HCT116 (cell line): ENCODE measurements at regions not wholly inside any gene's neighbourhood (a gene's known extent, or its start where the extent isn't known, plus 50 kb on each side); places are given as distances from the start of the nearest gene placed in this dataset.

Experiments
- CBX3 ChIP-seq: IDR thresholded peaks from 2 replicates; pipeline ENCODE4 v1.6.1; 2012; ENCODE audit warnings: low read depth
- CEBPB ChIP-seq: IDR thresholded peaks from 2 replicates; pipeline ENCODE4 v1.6.1; 2012; ENCODE audit warnings: low read depth
- CTCF ChIP-seq, 3 experiments: fragments of 200-600 bp in 1 of 3; sonication (generic) in 1 of 3; IDR thresholded peaks in 2 of 3; conservative IDR thresholded peaks in 1 of 3; 2 replicates each; pipeline ENCODE4 v1.5.1; 2012 to 2017; ENCODE audit warnings: low read depth in 2 of 3, low read length in 2 of 3, antibody characterized with exemption in 1 of 3, borderline replicate concordance in 1 of 3, control low read depth in 1 of 3, mild to moderate bottlenecking in 1 of 3, mixed read lengths in 1 of 3, mixed run types in 1 of 3, moderate library complexity in 1 of 3; ENCODE audit not compliant: insufficient read depth in 1 of 3
- ELF1 ChIP-seq: IDR thresholded peaks from 2 replicates; pipeline ENCODE4 v1.6.1; 2012; ENCODE audit warnings: low read depth, borderline replicate concordance
- MAX ChIP-seq: IDR thresholded peaks from 2 replicates; pipeline ENCODE4 v1.6.1; 2012
- POLR2A ChIP-seq: IDR thresholded peaks from 2 replicates; pipeline ENCODE4 v1.7.0; 2011; ENCODE audit warnings: borderline replicate concordance; ENCODE audit not compliant: insufficient read depth, insufficient read length; ENCODE audit errors: extremely low read depth
- POLR2AphosphoS5 ChIP-seq: IDR thresholded peaks from 2 replicates; pipeline ENCODE4 v1.6.1; 2011; ENCODE audit warnings: mild to moderate bottlenecking, low read depth, low read length, moderate library complexity
- RAD21 ChIP-seq: IDR thresholded peaks from 2 replicates; pipeline ENCODE4 v1.6.1; 2012; ENCODE audit warnings: low read depth, mild to moderate bottlenecking
- ZNF274 ChIP-seq: fragments of 200-500 bp; sonication (Bioruptor generic); IDR thresholded peaks from 2 replicates; pipeline ENCODE4 v1.6.1; 2014; ENCODE audit warnings: mild to moderate bottlenecking, low read depth, low read length, inconsistent platforms
- TF ChIP-seq, protein P1 (sequence below): IDR thresholded peaks from 2 replicates; pipeline ENCODE4 v1.6.1; 2012; ENCODE audit warnings: low read depth

DNA sequence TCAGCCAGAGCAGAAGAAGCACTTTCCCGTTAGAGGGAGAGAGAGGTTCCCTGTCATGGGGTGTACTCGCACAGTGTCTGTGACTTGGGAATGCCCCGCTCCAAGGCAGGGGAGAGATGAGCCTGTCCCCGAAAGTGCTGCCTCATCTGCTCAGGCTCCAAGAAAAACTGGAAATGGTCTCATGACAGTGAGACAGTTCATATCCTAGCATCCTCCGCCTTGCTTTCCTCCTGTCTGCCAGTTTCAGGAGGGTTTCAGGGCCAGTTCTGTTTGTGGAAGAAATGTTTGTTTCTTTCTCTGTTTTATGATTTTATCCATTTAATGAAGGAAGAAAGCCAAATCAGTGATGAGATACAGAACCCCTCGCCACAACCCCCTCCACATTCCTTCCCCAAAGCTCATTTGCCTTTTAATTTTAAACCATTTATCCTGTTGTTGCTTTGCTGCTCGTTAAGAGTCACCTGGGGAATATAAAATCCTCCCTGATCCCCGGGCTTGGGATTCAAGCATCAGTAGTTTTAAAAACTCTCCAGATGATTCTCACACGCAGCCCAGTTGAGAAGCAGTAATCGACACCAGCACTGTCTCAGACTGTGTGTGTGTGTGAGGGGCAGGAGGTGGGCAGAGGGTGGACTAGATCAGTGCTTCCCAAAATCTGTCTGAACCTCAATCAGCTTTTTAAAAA lies 144.6 kb upstream of the UBL3 start:
- TF ChIP-seq POLR2AphosphoS5 = no peak
- no peak for TF ChIP-seq POLR2A
- TF ChIP-seq CTCF (IDR thresholded peaks at IDR 0.05 in 2 of 3, conservative IDR thresholded peaks at IDR 0.05 in 1 of 3; ENCODE audit: borderline replicate concordance in 1 of 3, insufficient read depth in 1 of 3, low read depth in 2 of 3, low read length in 2 of 3) = no peak
- TF ChIP-seq, protein P1, sequence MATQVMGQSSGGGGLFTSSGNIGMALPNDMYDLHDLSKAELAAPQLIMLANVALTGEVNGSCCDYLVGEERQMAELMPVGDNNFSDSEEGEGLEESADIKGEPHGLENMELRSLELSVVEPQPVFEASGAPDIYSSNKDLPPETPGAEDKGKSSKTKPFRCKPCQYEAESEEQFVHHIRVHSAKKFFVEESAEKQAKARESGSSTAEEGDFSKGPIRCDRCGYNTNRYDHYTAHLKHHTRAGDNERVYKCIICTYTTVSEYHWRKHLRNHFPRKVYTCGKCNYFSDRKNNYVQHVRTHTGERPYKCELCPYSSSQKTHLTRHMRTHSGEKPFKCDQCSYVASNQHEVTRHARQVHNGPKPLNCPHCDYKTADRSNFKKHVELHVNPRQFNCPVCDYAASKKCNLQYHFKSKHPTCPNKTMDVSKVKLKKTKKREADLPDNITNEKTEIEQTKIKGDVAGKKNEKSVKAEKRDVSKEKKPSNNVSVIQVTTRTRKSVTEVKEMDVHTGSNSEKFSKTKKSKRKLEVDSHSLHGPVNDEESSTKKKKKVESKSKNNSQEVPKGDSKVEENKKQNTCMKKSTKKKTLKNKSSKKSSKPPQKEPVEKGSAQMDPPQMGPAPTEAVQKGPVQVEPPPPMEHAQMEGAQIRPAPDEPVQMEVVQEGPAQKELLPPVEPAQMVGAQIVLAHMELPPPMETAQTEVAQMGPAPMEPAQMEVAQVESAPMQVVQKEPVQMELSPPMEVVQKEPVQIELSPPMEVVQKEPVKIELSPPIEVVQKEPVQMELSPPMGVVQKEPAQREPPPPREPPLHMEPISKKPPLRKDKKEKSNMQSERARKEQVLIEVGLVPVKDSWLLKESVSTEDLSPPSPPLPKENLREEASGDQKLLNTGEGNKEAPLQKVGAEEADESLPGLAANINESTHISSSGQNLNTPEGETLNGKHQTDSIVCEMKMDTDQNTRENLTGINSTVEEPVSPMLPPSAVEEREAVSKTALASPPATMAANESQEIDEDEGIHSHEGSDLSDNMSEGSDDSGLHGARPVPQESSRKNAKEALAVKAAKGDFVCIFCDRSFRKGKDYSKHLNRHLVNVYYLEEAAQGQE = no peak
- no peak for TF ChIP-seq CBX3
- no peak for TF ChIP-seq RAD21
- no peak for TF ChIP-seq ELF1
- no peak for TF ChIP-seq ZNF274
- TF ChIP-seq CEBPB = no peak
- TF ChIP-seq MAX = no peak
